SK-N-SH (cell line): ENCODE measurements at regions not wholly inside any gene's neighbourhood (a gene's known extent, or its start where the extent isn't known, plus 50 kb on each side); places are given as distances from the start of the nearest gene placed in this dataset.
"Not testable (repeated sequence)": the region's sequence is repeated elsewhere in the genome, so short reads cannot be mapped to it uniquely, and the experiment has no call there.

ENCODE experiments used
- CHD2 ChIP-seq: fragments of 150-350 bp; IDR thresholded peaks from 2 replicates; pipeline ENCODE4 v1.6.1; 2018; ENCODE audit warnings: low read length; ENCODE audit not compliant: partially characterized antibody
- CTCF ChIP-seq: fragments of 200-600 bp; sonication (generic); IDR thresholded peaks from 2 replicates; pipeline ENCODE4 v1.6.1; 2017; ENCODE audit warnings: antibody characterized with exemption, mild to moderate bottlenecking, moderate library complexity
- EZH2phosphoT487 ChIP-seq: fragments of 200-600 bp; sonication (generic); IDR thresholded peaks from 2 replicates; pipeline ENCODE4 v1.6.1; 2017; ENCODE audit warnings: low read depth, mixed run types, mild to moderate bottlenecking, antibody characterized with exemption, moderate library complexity, borderline replicate concordance
- MXI1 ChIP-seq: IDR thresholded peaks from 2 replicates; pipeline ENCODE4 v1.6.1; 2012; ENCODE audit warnings: mild to moderate bottlenecking, low read depth, low read length, improper control_type of control experiment
- POLR2AphosphoS5 ChIP-seq: IDR thresholded peaks from 2 replicates; pipeline ENCODE4 v1.6.1; 2012; ENCODE audit warnings: low read depth, low read length
- REST ChIP-seq: IDR thresholded peaks from 2 replicates; pipeline ENCODE4 v1.6.1; 2012; ENCODE audit warnings: mild to moderate bottlenecking, low read depth, low read length, moderate library complexity
- SMC3 ChIP-seq: IDR thresholded peaks from 2 replicates; pipeline ENCODE4 v1.6.1; 2012; ENCODE audit warnings: low read depth, low read length, improper control_type of control experiment
- TEAD4 ChIP-seq: IDR thresholded peaks from 2 replicates; pipeline ENCODE4 v1.4.0; 2012; ENCODE audit warnings: mild to moderate bottlenecking, borderline replicate concordance; ENCODE audit not compliant: insufficient read depth
- YY1 ChIP-seq: IDR thresholded peaks from 2 replicates; pipeline ENCODE4 v1.4.0; 2012; ENCODE audit warnings: low read depth, mild to moderate bottlenecking
- TF ChIP-seq, protein P1 (sequence below): IDR thresholded peaks from 2 replicates; pipeline ENCODE4 v1.4.0; 2012; ENCODE audit warnings: low read depth

DNA sequence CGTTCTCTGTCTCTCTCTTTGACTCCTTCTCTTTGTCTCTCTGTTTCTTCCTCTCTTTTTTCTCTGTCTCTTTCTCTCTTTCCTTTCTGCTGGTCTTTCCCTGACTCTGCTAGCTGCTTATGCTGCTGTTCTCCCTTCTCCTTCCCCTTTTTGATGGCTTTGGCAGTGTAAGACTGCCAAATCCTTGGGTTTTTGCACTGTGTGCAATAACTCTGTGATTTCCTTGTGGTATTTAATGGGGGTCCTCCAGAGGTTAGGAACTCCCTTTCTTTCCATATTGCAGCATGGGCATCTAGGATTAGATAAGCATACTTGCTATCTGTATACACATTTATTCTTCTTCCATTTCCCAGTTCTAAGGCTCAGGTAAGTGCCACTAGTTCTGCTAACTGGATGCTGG, 99.3 kb downstream of the SH3GLB1 start:
- not testable (repeated sequence) for TF ChIP-seq TEAD4, EZH2phosphoT487, MXI1, CTCF, REST, SMC3, POLR2AphosphoS5, CHD2, YY1
- TF ChIP-seq, protein P1, sequence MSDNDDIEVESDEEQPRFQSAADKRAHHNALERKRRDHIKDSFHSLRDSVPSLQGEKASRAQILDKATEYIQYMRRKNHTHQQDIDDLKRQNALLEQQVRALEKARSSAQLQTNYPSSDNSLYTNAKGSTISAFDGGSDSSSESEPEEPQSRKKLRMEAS, result not testable (repeated sequence)
